ENCODE measurements at regions not wholly inside any gene's neighbourhood (a gene's known extent, or its start where the extent isn't known, plus 50 kb on each side); places are given as distances from the start of the nearest gene placed in this dataset.

- no peak overlapping the region for H3K27ac ChIP-seq
- TF ChIP-seq CTCF (conservative IDR thresholded peaks at IDR 0.05): no peak
Observed at GRCh38 chr1:14468751-14469150, 129.7 kb upstream of the KAZN start.

- H3K27ac ChIP-seq: no peak overlapping the region
- no peak for TF ChIP-seq CTCF (conservative IDR thresholded peaks at IDR 0.05)
Observed at GRCh38 chr1:14470802-14471201, 127.7 kb upstream of the KAZN start.

- no peak for TF ChIP-seq CTCF (conservative IDR thresholded peaks at IDR 0.05)
- no peak overlapping the region for H3K27ac ChIP-seq
Observed at GRCh38 chr1:14474856-14475255, 123.6 kb upstream of the KAZN start.

- TF ChIP-seq CTCF (conservative IDR thresholded peaks at IDR 0.05): no peak
- no peak overlapping the region for H3K27ac ChIP-seq
Observed at GRCh38 chr1:14476170-14476955, 122.1 kb upstream of the KAZN start.

- no peak for TF ChIP-seq CTCF (conservative IDR thresholded peaks at IDR 0.05)
- H3K27ac ChIP-seq: no peak overlapping the region
Observed at GRCh38 chr1:14478120-14478519, 120.4 kb upstream of the KAZN start.

GRCh38 chr1:14479865-14480264, 118.6 kb upstream of the KAZN start:
- no peak overlapping the region for H3K27ac ChIP-seq
- no peak for TF ChIP-seq CTCF (conservative IDR thresholded peaks at IDR 0.05)

GRCh38 chr1:14482784-14483450, 115.6 kb upstream of the KAZN start:
- TF ChIP-seq CTCF (conservative IDR thresholded peaks at IDR 0.05): no peak
- no peak overlapping the region for H3K27ac ChIP-seq
